Spleen (tissue), 7 donors: ENCODE measurements at regions not wholly inside any gene's neighbourhood (a gene's known extent, or its start where the extent isn't known, plus 50 kb on each side); places are given as distances from the start of the nearest gene placed in this dataset.

Experiments used
- CTCF ChIP-seq, 11 experiments: fragments of 200-600 bp in 7 of 11; fragments of 450-650 bp in 4 of 11; sonication (generic) in 4 of 11; IDR thresholded peaks in 8 of 11; conservative IDR thresholded peaks in 3 of 11; 1 replicate in 7 of 11; 2 replicates in 4 of 11; pipeline versions ENCODE4 v1.4.0 to v1.8.0; 2016 to 2021; ENCODE audit warnings: antibody characterized with exemption in 11 of 11, inconsistent platforms in 4 of 11, mild to moderate bottlenecking in 1 of 11
- POLR2AphosphoS5 ChIP-seq, 3 donors: sonication (generic); formaldehyde crosslinking; IDR thresholded peaks; one replicate each; pipeline ENCODE4 v1.5.1; 2017; ENCODE audit warnings: antibody characterized with exemption in 3 of 3
- donor health status: DM: no; HTN: no; CAD: no; lungs with moderate emphysema.
- donor health status: DM: no; HTN: no; CAD: no.
- donor health status: DM: no; HTN: no; CAD: no.

GRCh38 chr3:13975686-13976085 is 95.8 kb upstream of the WNT7A start:
- TF ChIP-seq CTCF (IDR thresholded peaks at IDR 0.05 in 8 of 11, conservative IDR thresholded peaks at IDR 0.05 in 3 of 11) (no peak), POLR2AphosphoS5 (IDR thresholded peaks at IDR 0.05) (no peak)
